NCI-H2196 treated with DMSO at 0.1 percent for 48 hours (cell line): ENCODE measurements at regions not wholly inside any gene's neighbourhood (a gene's known extent, or its start where the extent isn't known, plus 50 kb on each side); places are given as distances from the start of the nearest gene placed in this dataset.
"Not testable (repeated sequence)": the region's sequence is repeated elsewhere in the genome, so short reads cannot be mapped to it uniquely, and the experiment has no call there.

Experiments
- DNase-seq: peaks from one replicate; lab custom pipeline; 2025; ENCODE audit not compliant: unreplicated experiment; lab: John Stamatoyannopoulos, UW

DNA sequence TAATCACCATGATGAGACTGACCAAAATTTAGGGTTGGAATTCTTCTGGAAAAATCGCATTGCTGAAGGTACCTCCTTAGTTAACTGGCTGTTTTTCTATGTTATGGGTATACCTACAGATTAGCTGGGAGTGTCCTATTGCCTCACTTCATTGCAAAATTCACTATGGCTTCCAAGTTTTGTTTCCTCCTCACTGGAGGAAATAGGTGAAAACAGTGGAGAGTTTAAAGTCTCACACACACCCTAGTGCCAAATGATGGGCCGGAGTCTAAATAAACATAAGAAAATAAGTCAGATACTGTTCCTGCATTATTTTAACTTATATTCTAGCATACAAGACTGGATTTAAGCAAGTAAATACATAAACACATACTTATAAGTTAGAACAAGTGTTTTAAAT is 98.2 kb downstream of the AHR start:
- DNase-seq = no peak

DNA sequence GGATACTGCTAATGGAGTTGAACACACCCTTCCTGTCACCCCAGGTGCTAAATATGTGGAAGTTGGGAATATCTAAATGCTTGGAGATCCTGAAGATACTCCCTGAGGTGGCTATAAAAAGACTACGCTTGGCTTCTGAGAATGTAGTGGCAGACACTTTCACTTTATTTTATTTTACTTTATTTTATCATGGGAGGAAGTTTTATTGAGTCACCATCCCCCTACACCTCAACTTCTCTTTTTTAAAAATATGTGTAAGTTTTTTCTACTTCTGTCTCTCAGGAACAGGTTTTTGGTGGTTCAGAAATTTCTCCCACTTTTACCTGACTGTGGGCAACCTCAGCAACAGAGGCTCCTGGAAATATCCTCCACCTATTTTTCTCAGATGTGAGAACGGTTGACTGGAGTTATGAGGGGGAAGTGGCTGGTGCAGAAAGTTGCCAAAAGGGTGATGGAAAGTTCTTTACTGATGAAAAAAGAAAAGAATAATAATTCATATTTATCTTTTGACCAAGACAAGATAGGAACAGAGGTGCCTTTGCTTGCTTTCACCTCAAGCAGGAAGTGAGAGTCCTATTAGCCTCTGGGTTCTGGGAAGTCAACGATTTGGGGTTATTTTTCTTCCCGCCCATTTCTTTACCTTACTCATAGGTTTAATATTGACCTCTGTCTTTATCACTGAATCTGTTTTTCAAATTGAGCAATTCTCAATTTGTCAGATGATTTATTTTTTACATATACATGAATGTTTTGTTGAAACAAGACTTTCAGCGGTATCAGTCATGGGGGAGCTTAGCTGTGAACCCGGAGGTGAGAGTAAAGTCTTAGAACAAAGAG is 103.6 kb downstream of the AHR start:
- no peak for DNase-seq

DNA sequence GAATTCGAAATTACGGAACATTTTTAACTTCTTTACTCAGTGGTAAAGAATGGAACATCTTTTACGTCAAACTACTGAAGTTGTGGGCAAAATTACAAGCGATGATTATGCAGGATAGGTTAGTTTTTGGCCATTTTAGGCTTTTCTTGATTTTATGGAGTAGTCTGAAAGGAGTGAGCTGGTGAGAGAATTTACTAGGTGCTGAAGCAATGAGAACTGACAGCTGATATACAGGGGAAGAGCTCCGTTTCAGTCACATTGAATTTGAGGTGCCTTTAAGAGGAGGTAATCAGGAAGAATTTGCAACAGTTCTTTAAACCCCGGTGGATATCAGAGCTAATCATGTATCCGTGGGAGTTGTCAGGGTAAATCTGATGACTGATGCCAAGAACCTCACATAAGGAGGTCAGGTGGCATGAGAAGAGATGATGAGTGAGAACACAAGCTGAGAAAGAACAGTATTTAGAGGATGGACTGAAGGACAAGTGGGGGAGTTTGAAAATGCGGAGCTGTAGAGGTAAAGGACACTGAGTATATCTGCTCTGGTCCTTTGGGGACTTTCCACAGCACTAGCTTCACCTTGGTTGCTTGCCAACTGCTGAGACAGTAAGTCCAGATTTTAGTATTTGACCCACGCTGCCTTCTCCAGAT is 104.3 kb downstream of the AHR start:
- DNase-seq = no peak

DNA sequence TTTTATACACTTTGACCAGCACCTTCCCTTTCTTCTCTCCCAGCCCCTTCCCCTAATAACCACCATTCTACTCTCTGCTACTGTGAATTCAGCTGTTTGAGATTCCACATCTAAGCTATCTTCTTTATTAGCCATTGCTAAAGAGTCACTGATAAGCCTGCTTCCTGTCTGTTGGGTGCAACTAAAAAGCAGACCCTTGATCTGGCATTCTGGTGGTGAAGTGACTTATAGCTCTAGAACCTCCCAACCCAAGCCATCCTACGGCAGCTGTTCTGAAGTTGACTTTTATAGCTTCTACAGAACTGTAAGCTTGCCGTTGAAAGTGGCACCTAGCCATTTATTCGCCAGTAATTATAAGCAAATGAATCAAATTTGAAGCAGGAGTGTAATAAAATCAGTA is 105.6 kb downstream of the AHR start:
- no peak for DNase-seq

DNA sequence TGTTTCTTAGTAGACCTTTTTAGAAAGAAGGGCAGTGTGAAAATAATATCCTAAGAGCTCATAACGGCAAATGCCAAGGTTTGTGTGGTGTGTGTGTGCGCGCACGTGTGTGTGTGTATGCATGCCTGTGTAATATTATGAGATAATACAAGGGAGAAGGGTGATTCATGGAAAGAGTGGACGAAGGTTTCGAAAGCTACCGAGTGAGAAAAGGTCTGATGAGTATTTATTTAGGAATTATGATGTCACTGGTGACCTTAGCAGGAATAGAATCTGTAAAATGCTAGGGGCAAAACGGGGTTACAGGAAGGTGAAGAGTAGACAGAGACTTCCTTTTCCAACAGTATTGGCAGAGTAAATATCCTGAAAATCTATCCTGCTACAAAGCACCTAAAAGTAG is 107.3 kb downstream of the AHR start:
- DNase-seq = no peak

DNA sequence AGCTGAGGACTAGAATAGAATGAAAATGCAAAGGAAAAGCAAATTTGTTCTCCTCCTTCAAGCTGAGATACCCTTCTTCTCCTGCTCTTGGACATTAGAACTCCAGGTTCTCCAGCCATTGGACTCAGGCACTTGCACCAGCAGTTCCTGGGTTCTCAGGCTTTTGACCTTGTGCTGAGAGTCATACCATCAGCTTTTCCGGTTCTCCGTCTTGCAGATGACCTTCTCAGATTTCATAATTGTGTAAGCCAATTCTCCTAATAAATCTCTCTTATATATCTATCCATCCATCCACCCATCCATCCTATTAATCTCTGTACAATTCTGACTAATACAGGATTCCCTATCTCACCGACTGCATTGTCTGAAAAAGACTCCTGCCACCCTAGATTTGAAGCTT is 108.3 kb downstream of the AHR start:
- no peak for DNase-seq

DNA sequence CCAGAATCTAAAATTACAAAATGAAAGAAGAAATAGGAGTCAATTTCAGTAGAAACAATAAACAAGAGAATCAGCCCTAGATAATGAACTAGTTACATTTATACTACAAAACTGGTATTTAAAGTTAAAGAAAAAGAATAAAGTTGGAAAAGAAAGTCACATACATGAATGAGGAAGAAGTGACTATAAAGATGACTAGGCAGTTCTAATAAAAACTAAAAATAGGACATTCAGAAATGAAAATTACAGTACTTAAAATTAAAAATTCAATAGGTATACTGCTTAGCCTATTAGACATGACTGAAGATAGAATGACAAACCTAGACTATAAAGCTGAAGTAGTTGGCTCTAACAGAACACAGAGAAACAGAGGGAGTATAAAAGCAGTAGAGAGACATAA is 108.8 kb downstream of the AHR start:
- no peak for DNase-seq

DNA sequence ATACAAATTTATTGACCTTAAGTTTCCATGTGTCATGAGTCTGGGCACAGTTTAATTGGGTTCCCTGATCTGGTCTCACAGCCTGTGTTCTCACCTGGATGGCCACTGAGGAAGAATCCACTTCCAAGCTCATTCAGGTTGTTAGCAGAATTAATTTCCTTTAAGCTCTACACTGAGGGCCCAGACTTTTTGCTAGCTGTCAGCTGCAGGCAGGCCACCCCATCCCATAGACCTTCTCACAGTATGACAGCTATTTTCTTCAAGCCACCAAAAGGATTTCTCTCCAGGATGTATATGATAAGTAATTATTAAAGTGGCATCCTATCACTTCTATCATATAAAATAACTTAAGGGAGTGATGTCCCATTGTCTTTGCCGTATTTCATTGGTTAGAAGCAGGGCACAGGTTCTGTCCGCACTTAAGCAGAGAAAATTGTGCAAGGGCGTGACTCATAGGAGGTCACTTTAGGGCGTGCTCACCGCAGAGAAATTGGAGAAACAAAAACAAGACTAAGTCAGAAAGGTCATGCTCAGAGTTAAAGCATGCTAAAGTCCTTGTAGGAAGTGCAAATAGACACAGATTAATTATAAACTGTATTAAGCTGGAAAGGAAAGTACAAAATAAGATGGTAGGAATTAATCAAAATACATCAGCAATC is 109.9 kb downstream of the AHR start:
- DNase-seq = no peak

DNA sequence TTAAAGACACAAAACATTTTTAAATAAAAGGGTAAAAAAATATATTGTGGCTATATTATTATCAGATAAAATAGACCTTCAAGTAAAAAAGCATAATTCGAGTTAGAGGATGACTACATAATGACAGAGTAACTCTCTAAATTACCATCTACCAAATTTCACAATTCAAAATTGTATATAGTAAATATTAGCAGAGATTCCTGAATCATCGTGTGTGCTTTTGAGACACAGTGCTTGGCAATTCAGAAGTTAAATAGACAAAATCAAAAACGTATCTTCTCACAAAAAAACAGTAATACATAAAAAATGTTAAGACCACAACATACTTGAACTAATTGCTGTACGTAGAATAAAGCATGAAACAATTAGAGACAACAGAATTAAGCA is 110.4 kb downstream of the AHR start:
- DNase-seq = no peak

DNA sequence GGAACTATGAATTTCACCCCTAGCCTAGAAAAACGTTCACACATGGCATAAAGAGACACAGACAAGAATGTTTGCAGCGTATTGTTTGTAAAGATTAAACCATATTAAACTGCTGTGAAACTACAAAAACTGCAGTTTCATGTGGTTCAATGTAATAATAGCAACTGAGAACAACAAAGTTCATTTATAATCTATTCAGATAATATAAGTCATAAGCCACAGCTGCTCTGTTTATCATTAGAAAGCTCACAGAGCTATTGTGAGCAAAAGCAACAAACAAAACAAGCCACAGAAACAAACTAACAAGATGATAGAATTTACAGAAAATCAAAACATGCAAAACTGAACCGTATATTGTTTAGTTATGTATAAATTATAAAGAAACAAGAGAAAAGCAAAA is 113.5 kb downstream of the AHR start:
- DNase-seq = no peak

DNA sequence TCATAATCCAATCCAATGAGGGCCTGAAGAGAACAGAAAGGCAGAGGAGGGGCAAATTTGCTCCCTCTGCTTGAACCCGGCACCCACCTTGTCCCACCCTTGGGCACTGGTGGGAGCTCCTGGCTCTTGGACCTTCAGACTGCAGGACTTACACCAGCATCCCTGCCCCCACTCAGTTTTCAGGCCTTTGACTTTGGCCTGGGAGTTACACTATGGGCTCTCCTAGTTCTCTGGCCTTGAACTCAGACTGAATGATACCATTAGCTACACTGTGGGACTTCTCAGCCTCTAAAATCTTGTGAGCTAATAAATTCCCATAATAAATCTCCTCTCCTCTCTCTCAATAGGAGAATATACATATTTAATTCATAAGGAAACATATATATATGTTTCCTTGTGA is 114.4 kb downstream of the AHR start:
- DNase-seq = no peak

DNA sequence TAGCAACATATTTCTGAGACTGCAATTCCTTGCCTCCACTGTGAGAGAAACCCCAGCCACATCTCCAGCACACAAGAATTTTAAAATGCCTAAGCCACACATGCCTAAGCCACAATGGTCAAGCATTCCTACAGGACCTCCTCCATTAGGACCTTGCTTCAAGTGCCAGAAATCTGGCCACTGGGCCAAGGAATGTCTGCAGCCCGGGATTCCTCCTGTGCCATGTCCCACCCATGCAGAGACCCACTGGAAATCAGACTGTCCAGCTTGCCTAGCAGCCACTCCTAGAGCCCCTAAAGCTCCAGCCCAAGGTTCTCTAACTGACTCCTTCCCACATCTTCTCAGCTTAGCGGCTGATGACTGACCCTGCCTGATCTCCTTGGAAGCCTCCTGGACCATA is 117.5 kb downstream of the AHR start:
- no peak for DNase-seq

DNA sequence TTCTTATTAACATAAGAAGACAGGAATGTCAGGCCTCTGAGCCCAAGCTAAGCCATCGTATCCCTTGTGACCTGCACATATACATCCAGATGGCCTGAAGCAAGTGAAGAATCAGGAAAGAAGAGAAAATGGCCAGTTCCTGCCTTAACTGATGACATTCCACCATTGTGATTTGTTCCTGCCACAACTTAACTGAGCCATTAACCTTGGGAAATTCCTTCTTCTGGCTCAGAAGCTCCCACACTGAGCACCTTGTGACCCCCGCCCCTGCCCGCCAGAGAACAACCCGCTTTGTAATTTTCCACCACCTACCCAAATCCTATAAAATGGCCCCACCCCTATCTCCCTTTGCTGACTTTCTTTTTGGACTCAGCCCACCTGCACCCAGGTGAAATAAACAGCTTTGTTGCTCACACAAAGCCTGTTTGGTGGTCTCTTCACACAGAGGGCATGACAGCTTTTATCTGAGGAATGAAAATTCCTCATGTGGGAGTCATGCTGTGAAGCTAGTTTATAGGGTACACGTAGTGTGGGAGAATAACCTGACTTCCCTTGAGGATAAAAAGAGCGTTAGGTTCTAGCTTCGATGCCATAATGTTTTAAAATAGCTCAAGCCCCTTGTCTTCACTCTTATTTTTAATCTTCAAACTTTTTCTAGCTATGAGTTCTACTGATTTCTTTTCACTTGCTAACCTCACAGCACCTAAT is 122.0 kb downstream of the AHR start:
- not testable (repeated sequence) for DNase-seq

DNA sequence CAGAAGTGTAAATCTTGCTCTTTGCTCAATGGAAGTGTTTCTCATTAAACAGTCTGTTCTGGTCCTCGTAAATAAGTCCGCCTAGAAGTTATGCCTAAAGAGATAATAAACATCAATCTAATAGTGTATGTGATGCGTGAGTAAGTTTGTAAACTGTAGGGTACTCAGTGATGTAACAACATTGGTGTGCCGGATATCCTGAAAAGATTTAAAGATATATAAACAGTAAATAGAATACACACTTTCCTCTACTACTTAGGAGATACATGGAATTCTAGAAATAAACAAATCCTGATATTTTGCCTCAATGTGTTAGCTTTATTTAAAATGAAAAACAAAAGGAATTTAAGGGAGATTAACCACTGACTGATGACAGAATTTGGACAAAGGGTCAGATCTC is 123.5 kb downstream of the AHR start:
- DNase-seq = no peak

DNA sequence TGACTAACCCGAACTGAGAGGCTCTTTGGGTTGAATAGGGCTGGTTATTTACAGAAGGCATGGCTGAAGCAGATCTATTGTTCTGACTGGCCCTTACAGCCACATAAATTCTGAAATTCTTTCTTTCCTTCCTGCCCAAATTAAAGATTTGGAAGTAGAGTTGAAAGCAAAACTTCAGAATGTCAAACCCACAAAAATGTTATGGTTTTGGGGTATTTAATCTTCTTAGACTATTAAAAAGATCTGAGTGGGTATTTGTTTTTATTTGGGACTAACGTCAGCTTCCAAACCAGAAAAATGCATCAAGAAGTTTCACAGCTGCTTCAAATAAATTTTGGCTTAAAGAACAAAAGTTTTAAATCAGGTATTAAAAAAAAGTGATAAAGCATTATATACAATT is 124.5 kb downstream of the AHR start:
- DNase-seq = no peak

DNA sequence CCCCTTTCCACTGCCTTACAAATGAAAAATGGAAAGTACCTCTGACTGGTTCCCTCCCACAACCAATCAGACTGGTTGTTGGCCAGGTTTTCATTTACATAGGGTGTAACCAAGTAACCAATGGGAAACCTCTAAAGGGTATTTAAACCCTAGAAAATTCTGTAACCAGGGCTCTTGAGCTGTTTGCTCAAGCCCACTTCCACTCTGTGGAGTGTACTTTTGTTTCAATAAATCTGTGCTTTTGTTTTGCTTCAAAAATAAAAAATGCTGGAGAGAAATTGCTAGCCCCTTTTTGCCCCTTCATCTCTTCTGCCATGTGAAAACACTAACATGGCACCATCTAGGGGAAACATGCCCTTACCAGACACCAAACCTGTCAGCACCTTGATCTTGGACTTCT is 129.5 kb downstream of the AHR start:
- no peak for DNase-seq

DNA sequence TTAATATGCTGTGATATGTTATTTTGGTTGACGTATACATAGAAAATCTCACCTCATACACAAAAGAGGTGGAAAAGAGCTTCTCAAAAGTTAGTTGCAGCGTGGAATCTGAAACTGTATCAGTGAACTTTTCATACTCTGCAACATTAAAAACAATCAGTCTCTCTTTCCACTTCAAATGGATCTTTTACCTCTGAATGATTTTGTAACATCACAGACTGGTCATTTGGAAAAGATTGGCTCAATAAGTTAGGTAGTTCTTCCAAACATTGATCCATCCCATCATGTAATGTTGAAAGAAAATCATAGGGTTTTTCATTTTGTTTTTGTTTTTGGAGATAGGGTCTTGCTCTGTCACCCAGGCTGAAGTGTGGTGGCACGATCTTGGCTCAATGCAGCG is 131.1 kb downstream of the AHR start:
- no peak for DNase-seq

DNA sequence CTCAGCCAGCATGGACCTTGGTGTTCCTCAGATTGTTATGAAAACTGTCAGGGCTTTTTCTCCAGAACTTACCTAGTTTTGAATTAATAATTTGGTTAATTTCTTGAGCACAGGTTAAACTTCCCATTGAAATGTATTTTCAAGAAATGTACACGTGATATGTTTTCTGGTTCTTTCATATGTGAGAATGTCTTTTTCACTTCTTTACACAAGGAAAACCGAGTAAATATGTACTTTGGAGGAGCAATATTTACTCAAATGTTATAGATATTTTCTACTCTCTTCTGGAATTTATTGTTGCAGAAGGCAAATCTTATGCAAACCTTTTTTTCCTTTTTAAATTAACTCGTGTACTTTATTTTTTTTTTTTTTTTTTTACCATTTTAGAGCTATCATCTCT is 134.3 kb downstream of the AHR start:
- DNase-seq = no peak

DNA sequence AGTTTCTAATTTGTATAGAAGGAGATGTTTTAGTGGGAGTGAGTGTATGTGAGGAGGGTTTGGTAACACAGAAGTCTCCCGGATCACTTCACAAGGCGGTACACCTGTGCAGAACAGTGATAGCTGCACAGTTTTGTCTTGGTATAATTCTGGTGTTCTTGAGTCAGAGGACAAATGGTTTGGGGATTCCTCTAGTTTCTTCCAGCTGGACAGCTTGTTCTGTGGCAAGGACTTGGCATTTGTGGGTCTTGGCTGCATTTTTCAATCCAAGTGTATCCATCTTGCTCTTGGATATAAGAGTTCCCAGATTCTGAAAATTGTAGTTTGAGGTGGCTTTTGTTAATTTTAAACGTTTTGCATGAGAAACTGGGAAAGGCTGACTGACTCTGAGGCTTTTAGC is 135.7 kb downstream of the AHR start:
- DNase-seq = no peak

DNA sequence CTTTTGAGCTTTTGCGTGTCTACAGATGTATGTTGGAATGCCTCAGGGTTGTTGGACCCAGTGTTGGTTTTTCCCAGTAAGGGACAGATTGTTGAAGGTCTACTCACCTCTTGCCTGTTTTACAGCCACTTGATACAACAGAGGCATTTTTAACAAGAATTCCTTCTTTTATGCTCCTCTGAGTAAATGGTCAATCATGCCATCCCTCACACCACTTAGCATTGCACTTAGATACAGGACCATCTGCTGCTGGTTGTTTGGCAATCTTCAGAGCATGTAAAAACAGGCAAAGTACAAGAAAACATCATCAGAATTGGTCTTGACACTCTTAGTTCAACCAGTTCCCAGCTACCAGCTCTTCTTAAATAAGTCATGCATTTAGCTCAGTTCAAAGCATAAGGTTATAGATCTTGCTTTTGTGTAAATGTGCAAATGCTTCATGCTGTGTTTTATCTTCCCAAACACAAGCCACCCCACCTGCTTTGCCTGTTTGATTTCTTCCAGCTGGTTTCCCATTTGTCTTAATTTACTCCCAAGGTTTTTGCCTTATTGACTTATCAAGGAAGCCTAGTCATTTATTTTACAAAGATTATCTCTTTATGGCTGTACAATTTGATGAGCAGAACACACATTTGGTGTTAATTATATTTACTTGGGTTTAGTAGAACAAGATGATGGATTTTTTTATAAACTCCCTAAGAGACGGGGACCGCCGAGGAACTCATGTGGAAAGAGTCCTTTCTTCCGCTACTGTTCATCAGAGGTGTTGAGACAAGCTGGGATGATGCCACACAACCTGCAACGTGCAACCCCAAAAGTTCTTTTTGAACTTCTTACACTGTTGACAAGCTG is 136.6 kb downstream of the AHR start:
- no peak for DNase-seq

DNA sequence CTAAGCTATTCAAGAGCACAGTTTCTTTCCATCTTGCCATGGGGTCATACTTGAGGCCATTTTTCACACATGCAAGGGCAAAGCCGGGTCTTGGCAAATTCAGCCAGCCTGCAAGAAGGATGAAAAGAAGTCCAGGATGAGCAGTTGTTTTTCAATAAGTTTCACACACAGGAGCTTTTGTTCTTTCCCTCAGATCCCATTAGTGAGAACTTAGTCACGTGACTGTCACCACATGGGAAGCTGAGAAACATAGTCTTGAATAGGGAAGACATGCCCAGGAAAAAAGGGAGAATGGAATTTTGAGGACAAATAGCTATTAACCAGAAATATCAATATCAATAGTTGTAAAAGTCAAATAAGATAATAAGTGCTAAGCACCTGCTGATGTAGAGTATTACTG is 137.7 kb downstream of the AHR start:
- DNase-seq = no peak
